ENCODE measurements at regions not wholly inside any gene's neighbourhood (a gene's known extent, or its start where the extent isn't known, plus 50 kb on each side); places are given as distances from the start of the nearest gene placed in this dataset.

- Histone ChIP-seq H3K36me3 (ENCODE audit: control insufficient read depth, insufficient read depth, low read length) (no peaks in the 10 kb centered on the region), H3K27ac (ENCODE audit: extremely low read depth, low read depth, low read length) (no peak overlapping the region), H3K27me3 (ENCODE audit: control insufficient read depth in 2 of 2, insufficient read depth in 2 of 2, low read length in 2 of 2) (peaks cover 15 to 18% of the 10 kb centered on the region in 2 experiments; a peak in 4 of 5 replicates), H3K9me1 (ENCODE audit: control insufficient read depth, insufficient read depth, low read length) (no peaks in the 10 kb centered on the region), H2AFZ (ENCODE audit: low read depth, low read length) (no peak overlapping the region), H3K79me2 (ENCODE audit: control insufficient read depth, insufficient read depth, low read length) (no peaks in the 10 kb centered on the region), H3K9me3 (replicated peaks; ENCODE audit: control insufficient read depth, insufficient read depth, low read depth, low read length) (no peaks in the 10 kb centered on the region), H4K20me1 (replicated peaks; ENCODE audit: control insufficient read depth, insufficient read depth, low read length) (no peaks in the 10 kb centered on the region; the same call in 1 of the 2 replicates), H3K4me2 (ENCODE audit: insufficient read depth, low read length) (no peak overlapping the region), H3K4me3 (no peak overlapping the region), H3K4me1 (replicated peaks in 1 of 2; ENCODE audit: control insufficient read depth in 2 of 2, insufficient read depth in 2 of 2, low read length in 2 of 2) (no peaks in the 10 kb centered on the region), H3K9ac (ENCODE audit: insufficient read depth in 1 of 2, low read depth in 2 of 2, low read length in 2 of 2) (no peak overlapping the region)
- 0% methylated on average over 8 of the region's 8 CpGs for WGBS (ENCODE audit: insufficient coverage, low coverage, missing lambda C conversion rate)
- in situ Hi-C loops (cut with MboI) (no loop called here), intact Hi-C loops (cut with micrococcal nuclease) (no loop called here)
- no peak for FAIRE-seq
- no peak for TF ChIP-seq ZFP1 (CRISPR knock-in tag; IDR thresholded peaks at IDR 0.05)
- TF ChIP-seq KLF10 (CRISPR knock-in tag; IDR thresholded peaks at IDR 0.05): no peak
- TF ChIP-seq PTTG1 (tag; IDR thresholded peaks at IDR 0.05; ENCODE audit: low read depth): no peak
- TF ChIP-seq EHMT2 (IDR thresholded peaks at IDR 0.05): no peak
- no peak for TF ChIP-seq RFX1 (IDR thresholded peaks at IDR 0.05)
- no peak for TF ChIP-seq BCOR (IDR thresholded peaks at IDR 0.05)
- no peak for TF ChIP-seq ZNF23 (CRISPR knock-in tag; IDR thresholded peaks at IDR 0.05)
- ChIA-PET CTCF (ENCODE audit: low intra/inter-chr PET ratio) (no interaction called here), POLR2A (interaction anchor here (0.7 kb wide), 1 partner anchor 64 kb away, joined by 3 read pairs; no protein-coding TSS in a partner anchor)
- no TSS peak for BruUV-seq (replicated peaks)
- ATAC-seq: no peak
- no peak for DNase-seq (ENCODE audit: extremely low read depth in 1 of 4, low spot score in 3 of 4)
Measured at GRCh38 chr20:59451066-59451630, 150.7 kb downstream of the EDN3 start.

GRCh38 chr20:59451641-59452040, 151.2 kb downstream of the EDN3 start:
- DNase-seq (ENCODE audit: extremely low read depth in 1 of 4, low spot score in 3 of 4): no peak
- no peak for FAIRE-seq
- ChIA-PET CTCF (ENCODE audit: low intra/inter-chr PET ratio) (no interaction called here), POLR2A (interaction anchor here (0.6 to 0.7 kb wide), 2 partner anchors 65 to 1216 kb away, joined by 3 read pairs; no protein-coding TSS in a partner anchor)
- in situ Hi-C loops (cut with MboI): no loop called here
- no peaks in the 10 kb centered on the region for H3K79me2 ChIP-seq (ENCODE audit: control insufficient read depth, insufficient read depth, low read length)
- H4K20me1 ChIP-seq (replicated peaks; ENCODE audit: control insufficient read depth, insufficient read depth, low read length): no peaks in the 10 kb centered on the region; the same call in 1 of the 2 replicates
- no peaks in the 10 kb centered on the region for H3K36me3 ChIP-seq (ENCODE audit: control insufficient read depth, insufficient read depth, low read length)
- H3K27ac ChIP-seq (ENCODE audit: extremely low read depth, low read depth, low read length): no peak overlapping the region
- H3K27me3 ChIP-seq (ENCODE audit: control insufficient read depth in 2 of 2, insufficient read depth in 2 of 2, low read length in 2 of 2): peaks cover 15 to 23% of the 10 kb centered on the region in 2 experiments; a peak in 4 of 5 replicates
- no TSS peak for BruUV-seq (replicated peaks)
- intact Hi-C loops (cut with micrococcal nuclease): no loop called here
- no peak overlapping the region for H2AFZ ChIP-seq (ENCODE audit: low read depth, low read length)
- WGBS (ENCODE audit: insufficient coverage, low coverage, missing lambda C conversion rate): 0% methylated on average over 4 of the region's 4 CpGs
- H3K9ac ChIP-seq (ENCODE audit: insufficient read depth in 1 of 2, low read depth in 2 of 2, low read length in 2 of 2): no peak overlapping the region
- no peak overlapping the region for H3K4me3 ChIP-seq
- no peaks in the 10 kb centered on the region for H3K4me1 ChIP-seq (replicated peaks in 1 of 2; ENCODE audit: control insufficient read depth in 2 of 2, insufficient read depth in 2 of 2, low read length in 2 of 2)
- no peaks in the 10 kb centered on the region for H3K9me3 ChIP-seq (replicated peaks; ENCODE audit: control insufficient read depth, insufficient read depth, low read depth, low read length)
- no peak overlapping the region for H3K4me2 ChIP-seq (ENCODE audit: insufficient read depth, low read length)
- no peak for ATAC-seq
- no peaks in the 10 kb centered on the region for H3K9me1 ChIP-seq (ENCODE audit: control insufficient read depth, insufficient read depth, low read length)
- TF ChIP-seq NR0B1 (IDR thresholded peaks at IDR 0.05; ENCODE audit: partially characterized antibody): no peak
- TF ChIP-seq MEIS2 (IDR thresholded peaks at IDR 0.05; ENCODE audit: partially characterized antibody): no peak
- no peak for TF ChIP-seq CREBBP (IDR thresholded peaks at IDR 0.05; ENCODE audit: low read depth, low read length)
- TF ChIP-seq SIN3B (IDR thresholded peaks at IDR 0.05; ENCODE audit: low read depth): no peak
- TF ChIP-seq SETDB1 (IDR thresholded peaks at IDR 0.05; ENCODE audit: low read length): no peak
- no peak for TF ChIP-seq ELF2 (CRISPR knock-in tag; IDR thresholded peaks at IDR 0.05)
- TF ChIP-seq ZKSCAN1 (IDR thresholded peaks at IDR 0.05; ENCODE audit: low read depth, low read length): no peak
- TF ChIP-seq NCOA2 (IDR thresholded peaks at IDR 0.05; ENCODE audit: partially characterized antibody in 2 of 2): no peak
- no peak for TF ChIP-seq OTX1 (CRISPR knock-in tag; IDR thresholded peaks at IDR 0.05)
- TF ChIP-seq ETS2 (tag; IDR thresholded peaks at IDR 0.05; ENCODE audit: borderline replicate concordance, poor library complexity, severe bottlenecking): no peak
- no peak for TF ChIP-seq PHB2 (IDR thresholded peaks at IDR 0.05; ENCODE audit: low read depth)
- no peak for TF ChIP-seq ELF1 (tag; IDR thresholded peaks at IDR 0.05)

Data from K562 (cell line).